ENCODE measurements at regions not wholly inside any gene's neighbourhood (a gene's known extent, or its start where the extent isn't known, plus 50 kb on each side); places are given as distances from the start of the nearest gene placed in this dataset.

GRCh38 chr11:123249354-123249753 lies 54.3 kb upstream of the CLMP start:
- FAIRE-seq (no peak), DNase-seq (ENCODE audit: insufficient read length, low spot score) (no peak)
- TF ChIP-seq CTCF (IDR thresholded peaks at IDR 0.05; ENCODE audit: insufficient read depth, missing control alignments), result no peak

GRCh38 chr11:123247813-123248379 lies 52.8 kb upstream of the CLMP start:
- TF ChIP-seq CTCF (IDR thresholded peaks at IDR 0.05; ENCODE audit: insufficient read depth, missing control alignments), result no peak
- DNase-seq (ENCODE audit: insufficient read length, low spot score) (no peak), FAIRE-seq (no peak)

- no peak for FAIRE-seq
- DNase-seq (ENCODE audit: insufficient read length, low spot score), result no peak
- TF ChIP-seq CTCF (IDR thresholded peaks at IDR 0.05; ENCODE audit: insufficient read depth, missing control alignments), result no peak
Measured at GRCh38 chr11:123247496-123247799, 52.4 kb upstream of the CLMP start.

- DNase-seq (ENCODE audit: insufficient read length, low spot score) (peak; percentile 67), FAIRE-seq (no peak)
- peak; percentile 91 for TF ChIP-seq CTCF (IDR thresholded peaks at IDR 0.05; ENCODE audit: insufficient read depth, missing control alignments)
Measured at GRCh38 chr11:123246749-123247495, 51.9 kb upstream of the CLMP start.

- no peak for DNase-seq (ENCODE audit: insufficient read length, low spot score)
- no peak for FAIRE-seq
- no peak for TF ChIP-seq CTCF (IDR thresholded peaks at IDR 0.05; ENCODE audit: insufficient read depth, missing control alignments)
Measured at GRCh38 chr11:123245567-123245966, 50.5 kb upstream of the CLMP start.
